H9 (cell line): ENCODE measurements at regions not wholly inside any gene's neighbourhood (a gene's known extent, or its start where the extent isn't known, plus 50 kb on each side); places are given as distances from the start of the nearest gene placed in this dataset.

Experiments used
- DNase-seq: peaks from one replicate; pipeline ENCODE4 v3.0.0-alpha.2; 2017
- H2AFZ ChIP-seq: one replicate; pipeline ENCODE4 v1.6.1; 2013; ENCODE audit warnings: mild to moderate bottlenecking, low read length, control low read depth, moderate library complexity
- H2AK5ac ChIP-seq: 2 replicates; pipeline ENCODE4 v1.6.1; 2013; ENCODE audit warnings: low read length, control low read depth, mixed read lengths; ENCODE audit not compliant: insufficient read length
- H2BK120ac ChIP-seq: one replicate; pipeline ENCODE4 v1.6.1; 2013; ENCODE audit warnings: low read depth, mild to moderate bottlenecking, low read length, control low read depth, inconsistent platforms; ENCODE audit not compliant: poor library complexity, severe bottlenecking
- H2BK12ac ChIP-seq: 2 replicates; pipeline ENCODE4 v1.6.1; 2013; ENCODE audit warnings: low read length, control low read depth, mixed read lengths, low read depth; ENCODE audit not compliant: insufficient read length
- H2BK15ac ChIP-seq: 2 replicates; pipeline ENCODE4 v1.6.1; 2013; ENCODE audit warnings: low read depth, low read length, control low read depth
- H2BK20ac ChIP-seq: one replicate; pipeline ENCODE4 v1.6.1; 2013; ENCODE audit warnings: low read depth, mild to moderate bottlenecking, low read length, control low read depth, inconsistent platforms; ENCODE audit not compliant: poor library complexity, severe bottlenecking
- H2BK5ac ChIP-seq: 2 replicates; pipeline ENCODE4 v1.6.1; 2013; ENCODE audit warnings: low read length, control low read depth, mixed read lengths; ENCODE audit not compliant: insufficient read length
- H3K14ac ChIP-seq: 2 replicates; pipeline ENCODE4 v1.6.1; 2013; ENCODE audit warnings: low read length, control low read depth; ENCODE audit not compliant: insufficient read depth
- H3K18ac ChIP-seq: 2 replicates; pipeline ENCODE4 v1.6.1; 2013; ENCODE audit warnings: low read depth, mild to moderate bottlenecking, mixed read lengths, low read length, control low read depth; ENCODE audit not compliant: insufficient read length
- H3K23ac ChIP-seq: 2 replicates; pipeline ENCODE4 v1.6.1; 2013; ENCODE audit warnings: low read length, control low read depth, mixed read lengths, low read depth; ENCODE audit not compliant: insufficient read length
- H3K23me2 ChIP-seq: 2 replicates; pipeline ENCODE4 v1.6.1; 2013; ENCODE audit warnings: low read depth, mild to moderate bottlenecking, mixed read lengths, low read length, control low read depth; ENCODE audit not compliant: insufficient read length, poor library complexity, severe bottlenecking
- H3K27ac ChIP-seq: 2 replicates; pipeline ENCODE4 v1.5.1; 2013; ENCODE audit warnings: low read length, control low read depth, mixed read lengths, low read depth; ENCODE audit not compliant: insufficient read length
- H3K27me3 ChIP-seq: 2 replicates; pipeline ENCODE4 v1.6.1; 2013; ENCODE audit warnings: low read length, control low read depth, inconsistent platforms; ENCODE audit not compliant: insufficient read depth
- H3K4ac ChIP-seq: 2 replicates; pipeline ENCODE4 v1.6.1; 2013; ENCODE audit warnings: low read depth, mild to moderate bottlenecking, control low read depth, inconsistent platforms, low read length, moderate library complexity
- H3K4me1 ChIP-seq: 2 replicates; pipeline ENCODE4 v1.6.1; 2013; ENCODE audit warnings: low read length, control low read depth, inconsistent platforms; ENCODE audit not compliant: insufficient read depth
- H3K4me2 ChIP-seq: 2 replicates; pipeline ENCODE4 v1.6.1; 2013; ENCODE audit warnings: low read length, control low read depth, mixed read lengths; ENCODE audit not compliant: insufficient read length, insufficient read depth
- H3K56ac ChIP-seq: 2 replicates; pipeline ENCODE4 v1.6.1; 2013; ENCODE audit warnings: low read depth, mild to moderate bottlenecking, mixed read lengths, low read length, control low read depth; ENCODE audit not compliant: insufficient read length
- H3K79me1 ChIP-seq: 2 replicates; pipeline ENCODE4 v1.6.1; 2013; ENCODE audit warnings: low read depth, mild to moderate bottlenecking, moderate library complexity, low read length, control low read depth, inconsistent platforms; ENCODE audit not compliant: insufficient read depth, poor library complexity, severe bottlenecking
- H3K79me2 ChIP-seq: 2 replicates; pipeline ENCODE4 v1.6.1; 2013; ENCODE audit warnings: low read length, control low read depth, inconsistent platforms; ENCODE audit not compliant: insufficient read depth
- H3K9ac ChIP-seq: 2 replicates; pipeline ENCODE4 v1.6.1; 2013; ENCODE audit warnings: low read length, control low read depth, mixed read lengths; ENCODE audit not compliant: insufficient read length; ENCODE audit errors: extremely low read depth
- H3K9me3 ChIP-seq: one replicate; pipeline ENCODE4 v1.6.1; 2013; ENCODE audit warnings: low read depth, low read length, inconsistent platforms; ENCODE audit not compliant: control insufficient read depth
- H3T11ph ChIP-seq: one replicate; pipeline ENCODE4 v1.6.1; 2013; ENCODE audit warnings: mild to moderate bottlenecking, low read length, control low read depth, inconsistent platforms
- H4K20me1 ChIP-seq: one replicate; pipeline ENCODE4 v1.6.1; 2013; ENCODE audit not compliant: control insufficient read depth, insufficient read length, insufficient read depth
- H4K5ac ChIP-seq: 2 replicates; pipeline ENCODE4 v1.6.1; 2013; ENCODE audit warnings: low read depth, mild to moderate bottlenecking, mixed read lengths, low read length, control low read depth; ENCODE audit not compliant: insufficient read length
- H4K8ac ChIP-seq: replicated peaks from 2 replicates; pipeline ENCODE4 v1.6.1; 2013; ENCODE audit warnings: low read length, control low read depth, mixed read lengths, low read depth; ENCODE audit not compliant: insufficient read length
- H4K91ac ChIP-seq: 2 replicates; pipeline ENCODE4 v1.6.1; 2013; ENCODE audit warnings: low read depth, mild to moderate bottlenecking, moderate library complexity, mixed read lengths, low read length, control low read depth; ENCODE audit not compliant: insufficient read length
- H3K27ac Mint-ChIP-seq, 3 experiments: 2 replicates in 2 of 3; 3 replicates in 1 of 3; pipeline ENCODE4 v1.8.0; 2020 to 2021; ENCODE audit warnings: mixed read lengths in 3 of 3, mild to moderate bottlenecking in 1 of 3, moderate library complexity in 1 of 3
- H3K27me3 Mint-ChIP-seq: 2 replicates; pipeline ENCODE4 v1.8.0; 2021; ENCODE audit warnings: low read depth, mild to moderate bottlenecking, moderate library complexity, mixed read lengths
- H3K36me3 Mint-ChIP-seq, 3 experiments: 2 replicates in 2 of 3; 3 replicates in 1 of 3; pipeline ENCODE4 v1.8.0; 2020 to 2021; ENCODE audit warnings: low read depth in 3 of 3, mixed read lengths in 3 of 3; ENCODE audit not compliant: insufficient read depth in 1 of 3
- H3K4me1 Mint-ChIP-seq, 2 experiments: 2 replicates each; pipeline ENCODE4 v1.8.0; 2020; ENCODE audit warnings: mixed read lengths in 2 of 2
- H3K4me3 Mint-ChIP-seq, 2 experiments: 2 replicates in 1 of 2; 3 replicates in 1 of 2; pipeline ENCODE4 v1.8.0; 2020 to 2021; ENCODE audit warnings: mild to moderate bottlenecking in 2 of 2, mixed read lengths in 2 of 2, moderate library complexity in 1 of 2
- H3K9me3 Mint-ChIP-seq, 2 experiments: 2 replicates in 1 of 2; 3 replicates in 1 of 2; pipeline ENCODE4 v1.8.0; 2020; ENCODE audit warnings: mild to moderate bottlenecking in 2 of 2, mixed read lengths in 2 of 2, moderate library complexity in 1 of 2
- WGBS: extraction: QIAGEN DNeasy Blood & Tissue Kit; methylation state at CpG from one replicate; pipeline ENCODE4 v1.1.7; 2013; ENCODE audit warnings: missing lambda C conversion rate, low lambda C conversion rate, mixed read lengths; ENCODE audit not compliant: insufficient read length; ENCODE audit errors: extremely low coverage; 5-methylcytosine and 5-hydroxymethylcytosine counted together
- TF ChIP-seq, protein P1 (sequence below): fragments of 200-600 bp; sonication (generic); conservative IDR thresholded peaks from 3 replicates; pipeline ENCODE4 v1.8.0; 2021; ENCODE audit warnings: antibody characterized with exemption, mild to moderate bottlenecking

DNA sequence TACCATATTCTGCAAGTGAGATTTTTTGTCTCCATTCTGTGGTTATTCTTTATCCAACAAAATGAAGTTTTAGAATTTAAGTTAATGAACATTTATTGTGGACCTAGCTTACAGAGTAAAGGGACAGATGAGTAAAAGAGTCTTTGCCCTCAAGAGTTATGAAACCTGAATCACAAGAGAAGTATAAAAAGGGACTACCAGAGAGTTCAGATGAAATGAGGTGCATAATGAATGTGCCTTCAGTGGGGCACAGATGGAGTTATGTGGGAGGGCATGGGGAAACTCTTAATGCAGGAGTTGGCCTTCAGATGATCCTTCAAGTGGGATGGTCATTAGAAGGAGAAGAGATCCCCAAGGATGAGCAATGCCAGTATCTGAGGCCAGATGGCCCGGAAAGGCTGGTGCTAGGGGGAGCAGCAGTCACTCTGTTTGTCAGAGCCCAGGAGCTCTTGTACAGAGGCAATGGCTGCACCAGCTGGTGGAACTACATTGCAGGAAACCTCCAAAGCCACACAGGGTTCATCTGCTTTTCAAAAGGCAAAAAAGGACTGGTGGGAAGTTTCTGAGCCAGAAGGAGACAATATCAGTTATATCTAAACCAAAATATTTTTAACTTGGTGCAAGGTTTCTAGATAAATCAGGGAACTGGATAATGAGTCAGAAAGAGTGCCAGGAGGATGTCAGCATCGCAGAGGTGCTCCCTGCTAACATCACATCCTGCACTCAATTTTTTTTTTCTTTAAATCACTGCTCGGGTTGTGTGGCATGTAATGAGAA, 162.0 kb downstream of the KLF6 start:
- H2AK5ac ChIP-seq: no peak overlapping the region
- DNase-seq: no peak
- H3K56ac ChIP-seq: no peak overlapping the region
- no peak overlapping the region for H3K18ac ChIP-seq
- no peak overlapping the region for H3K4me2 ChIP-seq
- no peak overlapping the region for H3T11ph ChIP-seq
- Mint-ChIP-seq H3K27me3 (no peaks in the 10 kb centered on the region), H3K4me1 (peaks cover 14 to 36% of the 10 kb centered on the region in 2 experiments), H3K27ac (peak overlapping the region in 1 of 3 experiments; percentile 45; a peak in 2 of 7 replicates), H3K36me3 (peaks cover 9 to 23% (median 14%) of the 10 kb centered on the region in 3 experiments; a peak in 6 of 7 replicates), H3K9me3 (peaks cover 18 to 29% of the 10 kb centered on the region in 2 experiments), H3K4me3 (no peak overlapping the region)
- H3K79me1 ChIP-seq: no peaks in the 10 kb centered on the region
- no peak overlapping the region for H4K5ac ChIP-seq
- no peak overlapping the region for H3K27ac ChIP-seq
- H3K4me1 ChIP-seq: peaks cover 8% of the 10 kb centered on the region; the same call in 1 of the 2 replicates
- TF ChIP-seq, protein P1, sequence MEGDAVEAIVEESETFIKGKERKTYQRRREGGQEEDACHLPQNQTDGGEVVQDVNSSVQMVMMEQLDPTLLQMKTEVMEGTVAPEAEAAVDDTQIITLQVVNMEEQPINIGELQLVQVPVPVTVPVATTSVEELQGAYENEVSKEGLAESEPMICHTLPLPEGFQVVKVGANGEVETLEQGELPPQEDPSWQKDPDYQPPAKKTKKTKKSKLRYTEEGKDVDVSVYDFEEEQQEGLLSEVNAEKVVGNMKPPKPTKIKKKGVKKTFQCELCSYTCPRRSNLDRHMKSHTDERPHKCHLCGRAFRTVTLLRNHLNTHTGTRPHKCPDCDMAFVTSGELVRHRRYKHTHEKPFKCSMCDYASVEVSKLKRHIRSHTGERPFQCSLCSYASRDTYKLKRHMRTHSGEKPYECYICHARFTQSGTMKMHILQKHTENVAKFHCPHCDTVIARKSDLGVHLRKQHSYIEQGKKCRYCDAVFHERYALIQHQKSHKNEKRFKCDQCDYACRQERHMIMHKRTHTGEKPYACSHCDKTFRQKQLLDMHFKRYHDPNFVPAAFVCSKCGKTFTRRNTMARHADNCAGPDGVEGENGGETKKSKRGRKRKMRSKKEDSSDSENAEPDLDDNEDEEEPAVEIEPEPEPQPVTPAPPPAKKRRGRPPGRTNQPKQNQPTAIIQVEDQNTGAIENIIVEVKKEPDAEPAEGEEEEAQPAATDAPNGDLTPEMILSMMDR: no peak
- no peak overlapping the region for H2BK120ac ChIP-seq
- H2BK12ac ChIP-seq: no peak overlapping the region
- no peak overlapping the region for H3K9ac ChIP-seq
- WGBS: no CpG with 5 or more reads among the region's 3 CpGs
- H3K23ac ChIP-seq: no peak overlapping the region
- no peak overlapping the region for H4K91ac ChIP-seq
- H3K27me3 ChIP-seq: no peaks in the 10 kb centered on the region
- H4K20me1 ChIP-seq: no peaks in the 10 kb centered on the region
- no peak overlapping the region; the same call in 1 of the 2 replicates for H2BK15ac ChIP-seq
- no peak overlapping the region for H4K8ac ChIP-seq
- no peaks in the 10 kb centered on the region for H3K9me3 ChIP-seq
- no peak overlapping the region for H2BK20ac ChIP-seq
- no peak overlapping the region for H2BK5ac ChIP-seq
- H3K23me2 ChIP-seq: no peaks in the 10 kb centered on the region
- H3K14ac ChIP-seq: no peak overlapping the region
- H3K4ac ChIP-seq: no peak overlapping the region
- H3K79me2 ChIP-seq: no peaks in the 10 kb centered on the region
- no peak overlapping the region for H2AFZ ChIP-seq
